Neural progenitor cell (in vitro differentiated cells): ENCODE measurements at regions not wholly inside any gene's neighbourhood (a gene's known extent, or its start where the extent isn't known, plus 50 kb on each side); places are given as distances from the start of the nearest gene placed in this dataset.

ENCODE experiments used
- DNase-seq: peaks from one replicate; pipeline ENCODE4 v3.0.0-alpha.2; 2016; ENCODE audit warnings: low spot score
- H2AFZ ChIP-seq: fragments of 200-600 bp; sonication (generic); replicated peaks from 2 replicates; pipeline ENCODE4 v1.6.1; 2016; ENCODE audit warnings: antibody characterized with exemption
- H3F3A ChIP-seq: fragments of 200-600 bp; sonication (generic); 2 replicates; pipeline ENCODE4 v1.6.1; 2016; ENCODE audit warnings: antibody characterized with exemption, low read depth
- H3K27ac ChIP-seq: fragments of 200-600 bp; sonication (generic); 2 replicates; pipeline ENCODE4 v1.5.1; 2016; ENCODE audit warnings: mild to moderate bottlenecking
- H3K27me3 ChIP-seq: fragments of 200-600 bp; sonication (generic); 2 replicates; pipeline ENCODE4 v1.6.1; 2016; ENCODE audit warnings: mild to moderate bottlenecking, moderate library complexity
- H3K36me3 ChIP-seq: fragments of 200-600 bp; sonication (generic); 2 replicates; pipeline ENCODE4 v1.5.1; 2016
- H3K4me1 ChIP-seq: fragments of 200-600 bp; sonication (generic); 2 replicates; pipeline ENCODE4 v1.6.1; 2016; ENCODE audit warnings: mixed run types
- H3K4me2 ChIP-seq: fragments of 200-600 bp; sonication (generic); 2 replicates; pipeline ENCODE4 v1.6.1; 2016
- H3K4me3 ChIP-seq: fragments of 200-600 bp; sonication (generic); 2 replicates; pipeline ENCODE4 v1.5.1; 2016
- H3K79me2 ChIP-seq: fragments of 200-600 bp; sonication (generic); 2 replicates; pipeline ENCODE4 v1.6.1; 2016; ENCODE audit warnings: low read depth
- H3K9ac ChIP-seq: fragments of 200-600 bp; sonication (generic); 2 replicates; pipeline ENCODE4 v1.6.1; 2016
- H3K9me3 ChIP-seq: fragments of 200-600 bp; sonication (generic); 2 replicates; pipeline ENCODE4 v1.5.1; 2016; ENCODE audit warnings: low read depth
- H4K20me1 ChIP-seq: fragments of 200-600 bp; sonication (generic); 2 replicates; pipeline ENCODE4 v1.6.1; 2016; ENCODE audit warnings: low read depth
- H3K27ac Mint-ChIP-seq: 3 replicates; pipeline ENCODE4 v1.8.0; 2021; ENCODE audit warnings: mixed read lengths
- H3K27me3 Mint-ChIP-seq: 2 replicates; pipeline ENCODE4 v1.8.0; 2022; ENCODE audit warnings: low read depth, mild to moderate bottlenecking, inconsistent platforms, moderate library complexity, mixed read lengths; ENCODE audit not compliant: insufficient read depth
- H3K36me3 Mint-ChIP-seq: 3 replicates; pipeline ENCODE4 v1.8.0; 2021; ENCODE audit warnings: mixed read lengths
- H3K4me1 Mint-ChIP-seq: 3 replicates; pipeline ENCODE4 v1.8.0; 2021; ENCODE audit warnings: mixed read lengths
- H3K4me3 Mint-ChIP-seq: 3 replicates; pipeline ENCODE4 v1.8.0; 2021; ENCODE audit warnings: mild to moderate bottlenecking, moderate library complexity, mixed read lengths
- H3K9me3 Mint-ChIP-seq: 3 replicates; pipeline ENCODE4 v1.8.0; 2020; ENCODE audit warnings: mixed read lengths
- CTCF ChIP-seq: fragments of 200-600 bp; sonication (generic); IDR thresholded peaks from 2 replicates; pipeline ENCODE4 v1.5.1; 2017; ENCODE audit warnings: antibody characterized with exemption, mild to moderate bottlenecking
- EZH2 ChIP-seq: fragments of 200-600 bp; sonication (generic); IDR thresholded peaks from 2 replicates; pipeline ENCODE4 v1.6.1; 2017; ENCODE audit warnings: antibody characterized with exemption, mild to moderate bottlenecking, moderate library complexity
- EZH2phosphoT487 ChIP-seq: fragments of 200-600 bp; sonication (generic); IDR thresholded peaks from 2 replicates; pipeline ENCODE4 v1.6.1; 2017; ENCODE audit warnings: antibody characterized with exemption

GRCh38 chr6:91098006-91098405, 511.1 kb upstream of the MAP3K7 start:
- Mint-ChIP-seq H3K27ac (peak overlapping the region; percentile 91), H3K4me1 (peaks cover 13% of the 10 kb centered on the region), H3K9me3 (no peaks in the 10 kb centered on the region), H3K4me3 (no peak overlapping the region), H3K36me3 (no peaks in the 10 kb centered on the region), H3K27me3 (peaks cover 5% of the 10 kb centered on the region)
- Histone ChIP-seq H3K4me3 (no peak overlapping the region), H3K4me1 (no peaks in the 10 kb centered on the region), H3K4me2 (no peak overlapping the region), H3K9ac (no peak overlapping the region), H3K27ac (no peak overlapping the region), H3K79me2 (no peaks in the 10 kb centered on the region), H3K27me3 (no peaks in the 10 kb centered on the region), H4K20me1 (no peaks in the 10 kb centered on the region), H3K36me3 (no peaks in the 10 kb centered on the region), H3F3A (no peaks in the 10 kb centered on the region), H2AFZ (no peak overlapping the region), H3K9me3 (no peaks in the 10 kb centered on the region)
- no peak for DNase-seq
- TF ChIP-seq EZH2phosphoT487 (no peak), EZH2 (no peak), CTCF (no peak)

GRCh38 chr6:91097364-91097763, 510.5 kb upstream of the MAP3K7 start:
- no peaks in the 10 kb centered on the region for H3K4me1 ChIP-seq
- H3K9ac ChIP-seq = no peak overlapping the region
- Mint-ChIP-seq H3K4me1 (peaks cover 13% of the 10 kb centered on the region), H3K4me3 (no peak overlapping the region), H3K27ac (no peak overlapping the region), H3K9me3 (no peaks in the 10 kb centered on the region), H3K36me3 (no peaks in the 10 kb centered on the region), H3K27me3 (peaks cover 5% of the 10 kb centered on the region)
- no peaks in the 10 kb centered on the region for H3K27me3 ChIP-seq
- DNase-seq = no peak
- no peaks in the 10 kb centered on the region for H3F3A ChIP-seq
- no peak overlapping the region for H3K4me3 ChIP-seq
- no peak overlapping the region for H3K27ac ChIP-seq
- TF ChIP-seq CTCF = no peak
- no peak for TF ChIP-seq EZH2
- TF ChIP-seq EZH2phosphoT487 = no peak
- H3K79me2 ChIP-seq = no peaks in the 10 kb centered on the region
- H3K4me2 ChIP-seq = no peak overlapping the region
- no peak overlapping the region for H2AFZ ChIP-seq
- no peaks in the 10 kb centered on the region for H3K36me3 ChIP-seq
- H4K20me1 ChIP-seq = no peaks in the 10 kb centered on the region
- H3K9me3 ChIP-seq = no peaks in the 10 kb centered on the region

- Histone ChIP-seq H3K79me2 (no peaks in the 10 kb centered on the region), H4K20me1 (no peaks in the 10 kb centered on the region), H3K36me3 (no peaks in the 10 kb centered on the region), H3K9me3 (no peaks in the 10 kb centered on the region), H3K9ac (no peak overlapping the region), H3K4me3 (no peak overlapping the region), H2AFZ (no peak overlapping the region), H3K27me3 (no peaks in the 10 kb centered on the region), H3K4me2 (no peak overlapping the region), H3K27ac (no peak overlapping the region), H3F3A (no peaks in the 10 kb centered on the region), H3K4me1 (peaks cover 6% of the 10 kb centered on the region)
- DNase-seq = no peak
- Mint-ChIP-seq H3K36me3 (no peaks in the 10 kb centered on the region), H3K27me3 (peaks cover 5% of the 10 kb centered on the region), H3K9me3 (no peaks in the 10 kb centered on the region), H3K4me3 (no peak overlapping the region), H3K4me1 (peaks cover 13% of the 10 kb centered on the region), H3K27ac (no peak overlapping the region)
- TF ChIP-seq CTCF (no peak), EZH2phosphoT487 (no peak), EZH2 (no peak)
Measured at GRCh38 chr6:91094806-91095475, 508.1 kb upstream of the MAP3K7 start.
